Right hindlimb (tissue), 1 donor: ENCODE measurements at regions not wholly inside any gene's neighbourhood (a gene's known extent, or its start where the extent isn't known, plus 50 kb on each side); places are given as distances from the start of the nearest gene placed in this dataset.

Source experiments
- DNase-seq: peaks from one replicate; pipeline ENCODE4 v3.0.0-alpha.2; 2018

- DNase-seq: no peak
Measured at GRCh38 chr22:49241174-49241851, 586.4 kb downstream of the BRD1 start.

- DNase-seq: no peak
Measured at GRCh38 chr22:49240472-49240871, 587.2 kb downstream of the BRD1 start.

GRCh38 chr22:49240016-49240380 lies 587.7 kb downstream of the BRD1 start:
- DNase-seq: no peak

DNA sequence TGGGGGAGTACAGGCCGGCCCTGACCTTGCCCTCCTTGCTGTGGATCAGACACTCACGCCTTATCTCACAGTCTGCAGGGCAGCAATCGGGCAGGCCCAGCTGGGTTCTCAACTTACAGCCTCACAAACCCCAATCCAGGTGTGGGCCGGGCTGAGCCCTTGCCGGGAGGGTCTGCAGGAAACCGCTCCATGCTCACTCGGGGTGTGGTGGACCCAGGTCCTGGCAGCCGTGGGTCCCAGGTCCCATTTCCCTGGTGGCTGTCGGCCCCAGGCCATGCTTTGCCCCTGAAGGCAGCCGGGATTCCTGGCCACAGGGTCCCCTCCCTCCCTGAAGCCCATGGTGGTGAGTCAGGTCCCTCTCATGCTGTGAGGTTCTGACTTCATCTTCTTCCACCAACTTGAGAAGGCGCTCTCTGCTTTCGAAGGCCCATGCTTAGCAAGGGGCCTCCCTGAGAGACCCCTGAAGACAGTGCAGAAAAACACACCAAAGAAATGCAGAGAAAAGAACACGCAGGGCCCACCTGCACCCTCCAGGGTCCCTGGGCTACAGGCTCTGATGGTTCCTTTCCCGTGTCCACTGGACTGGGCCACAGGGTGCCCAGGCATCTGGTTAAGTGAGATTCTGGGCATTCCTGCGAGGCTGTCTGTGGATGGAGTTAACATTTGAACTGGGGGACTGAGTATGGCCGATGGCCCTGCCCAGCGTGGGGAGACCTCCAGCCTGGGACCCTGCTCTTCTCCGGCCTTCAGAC lies 588.2 kb downstream of the BRD1 start:
- no peak for DNase-seq

GRCh38 chr22:49238181-49239141 lies 589.2 kb downstream of the BRD1 start:
- no peak for DNase-seq

- DNase-seq: no peak
Measured at GRCh38 chr22:49237703-49238102, 590.0 kb downstream of the BRD1 start.

- no peak for DNase-seq
Measured at GRCh38 chr22:49237279-49237678, 590.4 kb downstream of the BRD1 start.

DNA sequence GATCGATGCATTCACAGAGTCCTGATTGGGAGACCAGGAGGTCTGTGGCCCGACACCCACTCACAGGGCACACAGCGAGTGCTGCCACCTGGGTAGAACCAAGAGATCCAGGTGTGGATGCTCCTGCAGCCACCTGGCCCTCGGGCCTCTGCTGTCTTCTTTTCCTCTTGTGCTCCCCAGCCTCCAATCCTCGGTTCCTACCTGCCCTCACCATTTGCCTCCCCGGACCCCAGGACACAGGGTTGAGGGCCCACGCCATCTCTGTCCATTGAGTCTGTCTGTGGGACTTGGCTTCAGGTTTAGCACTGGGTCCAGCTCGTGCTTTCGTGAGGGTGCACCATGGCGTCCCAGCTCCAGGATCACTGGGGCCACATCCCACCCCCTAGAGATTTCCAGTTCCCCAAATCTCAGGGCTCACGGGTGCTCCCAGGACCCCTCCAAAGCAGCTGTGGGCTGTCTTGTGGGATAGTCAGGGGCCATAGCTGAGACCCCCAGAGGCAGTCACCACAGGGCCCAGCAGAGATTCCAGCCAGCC lies 591.1 kb downstream of the BRD1 start:
- DNase-seq: no peak

DNA sequence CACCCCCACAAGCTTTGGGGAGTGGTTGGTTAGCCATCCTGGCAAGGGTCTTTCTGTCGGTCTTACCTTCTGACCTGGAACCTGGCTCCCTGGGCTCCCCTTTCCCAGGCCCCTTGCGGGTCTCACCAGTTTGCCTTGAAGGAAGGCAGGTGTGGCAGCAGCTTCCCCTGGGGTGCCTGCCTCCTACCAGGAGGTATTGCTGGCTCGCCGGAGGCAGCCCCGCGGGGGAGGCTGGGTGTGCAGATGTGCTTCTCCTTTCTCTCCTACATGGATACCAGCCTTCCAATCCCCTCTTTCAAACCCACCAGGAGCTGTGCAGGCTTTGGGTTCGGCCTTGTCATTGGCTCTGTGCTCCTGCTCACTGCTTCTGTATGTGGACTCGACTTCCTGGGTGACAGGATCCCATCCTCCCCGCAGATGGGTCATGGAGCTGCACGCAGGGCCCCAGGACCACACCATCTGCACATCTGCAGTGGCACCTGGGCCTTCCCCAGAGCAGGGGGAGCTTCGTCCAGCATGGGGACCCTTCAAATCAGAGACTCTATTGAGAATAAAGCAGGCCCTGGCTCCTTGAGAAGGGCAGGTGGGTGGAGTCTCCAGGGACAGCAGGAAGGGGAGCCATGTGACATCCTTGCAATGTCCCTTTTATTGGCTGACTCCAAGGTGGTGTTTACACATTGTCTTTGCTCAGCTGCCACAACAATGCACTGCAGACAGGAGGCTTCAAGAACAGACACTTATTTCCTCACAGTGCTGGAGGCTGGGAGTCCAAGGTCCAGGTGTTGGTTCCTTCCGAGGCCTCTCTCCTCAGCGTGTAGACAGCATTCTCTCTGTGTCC lies 592.0 kb downstream of the BRD1 start:
- no peak for DNase-seq

DNA sequence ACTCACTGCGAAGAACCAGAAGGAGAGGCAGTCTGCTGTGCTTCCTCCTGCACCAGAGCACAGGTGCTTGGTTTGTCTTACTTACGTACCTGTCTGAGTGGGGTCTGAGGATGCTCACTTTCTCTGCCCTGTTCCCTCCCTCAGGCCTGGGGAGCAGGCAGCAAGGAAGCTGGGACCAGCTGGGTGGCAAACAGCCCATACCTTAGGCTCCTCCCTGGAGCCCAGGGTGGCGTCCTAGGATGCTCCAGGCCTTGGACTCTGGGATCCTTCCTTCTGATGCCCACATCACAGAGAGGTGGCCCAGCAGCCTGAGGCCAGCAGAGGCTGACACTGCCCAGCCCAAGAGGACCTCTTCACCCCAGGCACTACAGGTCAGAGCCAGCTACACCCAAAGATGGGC lies 593.2 kb downstream of the BRD1 start:
- no peak for DNase-seq

- no peak for DNase-seq
Measured at GRCh38 chr22:49233507-49234100, 594.1 kb downstream of the BRD1 start.

- no peak for DNase-seq
Measured at GRCh38 chr22:49232319-49233067, 595.2 kb downstream of the BRD1 start.

DNA sequence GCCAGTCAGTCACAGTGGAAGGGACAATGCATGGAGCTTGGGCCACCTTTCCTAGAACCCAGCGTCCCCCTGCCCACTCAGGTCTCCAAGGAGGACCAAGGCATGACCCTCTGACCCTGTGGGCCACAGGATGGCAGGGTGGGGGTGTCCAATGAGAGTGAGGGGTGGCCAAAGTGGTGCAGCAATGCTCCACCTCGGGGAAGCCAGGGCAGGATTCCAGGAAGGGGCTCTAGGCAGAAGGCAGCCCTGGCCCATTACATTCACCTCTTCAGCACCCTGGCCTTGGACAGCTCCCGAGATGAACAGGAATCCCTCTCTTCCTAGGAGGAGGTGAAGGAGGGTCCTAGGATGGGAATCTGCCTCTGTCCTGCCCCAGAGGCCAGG lies 597.5 kb downstream of the BRD1 start:
- DNase-seq: no peak

- DNase-seq: no peak
Measured at GRCh38 chr22:49229483-49230193, 598.0 kb downstream of the BRD1 start.

DNA sequence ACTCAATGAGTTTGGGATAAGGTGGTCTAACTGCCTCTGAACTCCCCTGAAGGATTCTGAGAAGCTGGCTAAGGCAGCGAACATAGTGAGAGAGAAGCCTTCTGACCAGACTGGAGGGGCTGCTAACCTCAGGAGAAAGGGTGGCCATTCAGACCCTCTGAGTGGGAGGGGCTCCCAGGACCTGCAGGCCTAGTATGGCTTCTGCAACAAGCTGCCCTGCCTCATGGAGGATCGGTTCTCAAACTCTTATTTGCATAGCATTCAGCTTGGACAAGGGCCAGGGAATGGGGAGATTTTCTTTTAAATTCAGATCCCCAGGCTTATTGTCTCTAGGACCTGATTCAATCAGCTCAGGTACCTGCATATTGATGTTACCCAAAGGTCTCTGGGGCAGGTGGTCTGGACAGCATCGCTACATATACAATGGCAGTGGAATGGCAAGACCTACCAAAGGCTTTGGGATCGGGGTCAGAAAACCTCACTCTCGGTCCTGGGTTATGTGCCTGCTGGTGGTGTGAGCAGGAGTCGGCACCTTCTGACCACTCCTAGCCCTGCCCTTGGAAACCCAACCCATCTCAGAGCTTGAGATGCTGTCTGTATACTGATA lies 599.1 kb downstream of the BRD1 start:
- no peak for DNase-seq

- DNase-seq: no peak
Measured at GRCh38 chr22:49227670-49228069, 600.0 kb downstream of the BRD1 start.

DNA sequence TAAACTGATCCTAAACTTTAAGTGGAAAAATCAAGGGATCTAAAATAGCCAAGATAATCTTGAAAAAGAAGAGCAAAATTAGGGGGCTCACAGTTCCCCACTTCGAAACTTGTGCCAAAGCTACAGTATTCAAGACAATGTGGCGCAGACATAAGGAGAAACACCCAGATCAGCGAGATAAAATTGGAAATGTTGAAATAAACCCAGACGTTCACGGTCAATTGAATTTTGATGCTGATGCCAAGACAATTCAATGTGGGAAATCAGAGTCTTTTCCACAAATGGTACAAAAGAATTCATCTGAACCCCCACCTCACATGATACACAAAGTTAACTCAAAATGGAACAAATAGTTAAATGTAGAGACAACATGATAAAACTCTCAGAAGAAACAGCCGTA lies 601.6 kb downstream of the BRD1 start:
- no peak for DNase-seq

GRCh38 chr22:49224243-49224642 lies 603.4 kb downstream of the BRD1 start:
- DNase-seq: no peak

DNA sequence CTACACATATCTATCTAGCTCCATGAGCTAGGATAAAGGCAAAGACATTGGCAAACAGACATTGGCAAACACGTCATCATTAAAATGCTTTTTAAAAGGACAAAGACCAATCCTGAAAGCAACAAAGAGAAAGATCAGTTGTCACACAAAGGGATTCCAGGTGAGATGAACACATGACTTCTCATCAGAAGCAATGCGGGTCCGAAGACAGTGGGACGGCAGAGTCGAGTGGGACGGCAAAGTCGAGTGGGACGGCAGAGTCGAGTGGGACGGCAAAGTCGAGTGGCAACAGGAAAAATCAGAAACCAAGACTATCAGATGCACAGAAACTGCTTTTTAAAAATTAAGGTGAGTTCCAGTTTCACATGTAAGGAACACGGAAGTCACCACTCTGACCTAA lies 609.5 kb downstream of the BRD1 start:
- DNase-seq: no peak

GRCh38 chr22:49216579-49216978 lies 611.1 kb downstream of the BRD1 start:
- no peak for DNase-seq
